CD4-positive, alpha-beta memory T cell (primary cell): ENCODE measurements at regions not wholly inside any gene's neighbourhood (a gene's known extent, or its start where the extent isn't known, plus 50 kb on each side); places are given as distances from the start of the nearest gene placed in this dataset.

Experiments used
- CTCF ChIA-PET: fragments of 350-600 bp; sonication (Branson Sonifier 250); formaldehyde crosslinking; loops from one replicate; lab custom pipeline; 2021; ENCODE audit warnings: inconsistent platforms; ENCODE audit not compliant: partially characterized antibody; lab: Charles Lee
- POLR2A ChIA-PET: fragments of 350-600 bp; sonication (Branson Sonifier 250); formaldehyde crosslinking; loops from one replicate; lab custom pipeline; 2021; ENCODE audit not compliant: partially characterized antibody; lab: Charles Lee
- DNase-seq, 5 donors: peaks; one replicate each; pipeline versions ENCODE4 v3.0.0 to v3.0.0-alpha.2; 2020 to 2022; ENCODE audit warnings: mixed read lengths in 1 of 5
- H3K27ac ChIP-seq: one replicate; pipeline ENCODE4 v1.7.0; 2013; ENCODE audit warnings: low read depth, low read length
- H3K27me3 ChIP-seq: 2 replicates; pipeline ENCODE4 v1.7.0; 2013; ENCODE audit warnings: mild to moderate bottlenecking, low read length, moderate library complexity; ENCODE audit not compliant: insufficient read depth
- H3K36me3 ChIP-seq: 2 replicates; pipeline ENCODE4 v1.7.0; 2013; ENCODE audit warnings: mild to moderate bottlenecking, low read length, moderate library complexity; ENCODE audit not compliant: insufficient read depth
- H3K4me1 ChIP-seq: 2 replicates; pipeline ENCODE4 v1.7.0; 2013; ENCODE audit warnings: mild to moderate bottlenecking, low read length, moderate library complexity; ENCODE audit not compliant: insufficient read depth
- H3K4me3 ChIP-seq, 2 donors: one replicate each; pipeline ENCODE4 v1.7.0; 2013; ENCODE audit warnings: low read length in 2 of 2, mild to moderate bottlenecking in 1 of 2
- H3K9me3 ChIP-seq, 2 donors: one replicate each; pipeline ENCODE4 v1.7.0; 2013; ENCODE audit warnings: low read length in 2 of 2, control low read depth in 1 of 2; ENCODE audit not compliant: control insufficient read depth in 1 of 2
- H3K27ac Mint-ChIP-seq, 7 donors: one replicate each; pipeline ENCODE4 v1.8.0; 2020 to 2021; ENCODE audit warnings: mixed read lengths in 7 of 7, mild to moderate bottlenecking in 6 of 7, inconsistent platforms in 3 of 7, moderate library complexity in 3 of 7
- H3K27me3 Mint-ChIP-seq, 2 donors: one replicate each; pipeline ENCODE4 v1.8.0; 2020 to 2021; ENCODE audit warnings: mixed read lengths in 2 of 2
- H3K36me3 Mint-ChIP-seq, 2 donors: one replicate each; pipeline ENCODE4 v1.8.0; 2020 to 2021; ENCODE audit warnings: mixed read lengths in 2 of 2, inconsistent platforms in 1 of 2, mild to moderate bottlenecking in 1 of 2
- H3K4me1 Mint-ChIP-seq, 4 donors: one replicate each; pipeline ENCODE4 v1.8.0; 2020 to 2021; ENCODE audit warnings: mixed read lengths in 4 of 4, mild to moderate bottlenecking in 1 of 4
- H3K4me3 Mint-ChIP-seq, 8 donors: one replicate each; pipeline ENCODE4 v1.8.0; 2020 to 2021; ENCODE audit warnings: mixed read lengths in 8 of 8, mild to moderate bottlenecking in 7 of 8, moderate library complexity in 6 of 8, inconsistent platforms in 3 of 8
- H3K9me3 Mint-ChIP-seq, 8 donors: one replicate each; pipeline ENCODE4 v1.8.0; 2020 to 2021; ENCODE audit warnings: mixed read lengths in 8 of 8, mild to moderate bottlenecking in 5 of 8, inconsistent platforms in 3 of 8, moderate library complexity in 1 of 8
- intact Hi-C: fragments of 100-400 bp; cut with micrococcal nuclease; formaldehyde crosslinking; loops from one replicate; pipeline ENCODE4 v1.15.1; 2023

GRCh38 chr1:216807696-216808095 is 84.5 kb upstream of the ESRRG start:
- no peak overlapping the region for H3K4me3 ChIP-seq
- H3K27me3 ChIP-seq, result no peaks in the 10 kb centered on the region
- no peak overlapping the region for H3K4me3 Mint-ChIP-seq
- peaks cover 0 to 6% (median 3%) of the 10 kb centered on the region in 8 donors for H3K9me3 Mint-ChIP-seq
- H3K27ac ChIP-seq, result no peak overlapping the region
- intact Hi-C loops, result no loop called here
- no peak for DNase-seq
- no peaks in the 10 kb centered on the region for H3K36me3 ChIP-seq
- H3K27ac Mint-ChIP-seq, result no peak overlapping the region
- no peaks in the 10 kb centered on the region for H3K36me3 Mint-ChIP-seq
- no peaks in the 10 kb centered on the region for H3K9me3 ChIP-seq
- ChIA-PET CTCF (no interaction called here), POLR2A (no interaction called here)
- H3K27me3 Mint-ChIP-seq, result no peaks in the 10 kb centered on the region
- H3K4me1 ChIP-seq, result no peaks in the 10 kb centered on the region
- H3K4me1 Mint-ChIP-seq, result no peaks in the 10 kb centered on the region

GRCh38 chr1:216805953-216806352 is 82.7 kb upstream of the ESRRG start:
- Histone ChIP-seq H3K4me1 (no peaks in the 10 kb centered on the region), H3K4me3 (no peak overlapping the region), H3K36me3 (no peaks in the 10 kb centered on the region), H3K27ac (no peak overlapping the region), H3K27me3 (no peaks in the 10 kb centered on the region), H3K9me3 (no peaks in the 10 kb centered on the region)
- POLR2A ChIA-PET, result no interaction called here
- Mint-ChIP-seq H3K4me3 (no peak overlapping the region), H3K27ac (no peak overlapping the region), H3K27me3 (no peaks in the 10 kb centered on the region), H3K4me1 (no peaks in the 10 kb centered on the region), H3K9me3 (peaks cover 2 to 5% (median 4%) of the 10 kb centered on the region in 8 donors), H3K36me3 (no peaks in the 10 kb centered on the region)
- CTCF ChIA-PET, result no interaction called here
- intact Hi-C loops, result no loop called here
- DNase-seq, result no peak

DNA sequence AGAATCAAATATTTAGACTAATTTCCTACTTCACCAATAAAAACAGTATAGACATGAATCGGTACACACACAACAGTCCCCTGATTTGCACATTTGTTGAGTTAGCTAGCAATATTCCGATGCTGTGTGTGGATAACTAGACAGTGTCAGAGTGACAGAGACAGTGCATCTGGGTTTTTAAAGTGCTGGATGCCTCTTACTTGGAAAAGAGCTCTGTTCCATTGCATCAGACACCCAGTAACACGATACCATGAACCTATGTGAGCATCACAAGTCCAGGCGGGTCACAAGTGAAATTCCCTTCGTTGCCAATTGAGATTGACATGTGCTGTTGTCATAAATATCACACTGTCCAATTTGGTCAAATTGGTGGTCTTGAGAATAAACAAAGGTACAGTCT is 82.0 kb upstream of the ESRRG start:
- POLR2A ChIA-PET, result no interaction called here
- Mint-ChIP-seq H3K36me3 (no peaks in the 10 kb centered on the region), H3K4me1 (no peaks in the 10 kb centered on the region), H3K27me3 (no peaks in the 10 kb centered on the region), H3K4me3 (no peak overlapping the region), H3K27ac (no peak overlapping the region), H3K9me3 (peaks cover 2 to 5% (median 4%) of the 10 kb centered on the region in 8 donors)
- intact Hi-C loops, result no loop called here
- Histone ChIP-seq H3K27ac (no peak overlapping the region), H3K4me3 (no peak overlapping the region), H3K9me3 (no peaks in the 10 kb centered on the region), H3K4me1 (no peaks in the 10 kb centered on the region), H3K27me3 (no peaks in the 10 kb centered on the region), H3K36me3 (no peaks in the 10 kb centered on the region)
- CTCF ChIA-PET, result no interaction called here
- DNase-seq, result no peak

GRCh38 chr1:216804111-216804510 is 80.9 kb upstream of the ESRRG start:
- no peak overlapping the region for H3K27ac ChIP-seq
- Mint-ChIP-seq H3K27me3 (no peaks in the 10 kb centered on the region), H3K36me3 (no peaks in the 10 kb centered on the region), H3K9me3 (peaks cover 2 to 7% (median 4%) of the 10 kb centered on the region in 8 donors), H3K4me1 (no peaks in the 10 kb centered on the region), H3K4me3 (no peak overlapping the region), H3K27ac (no peak overlapping the region)
- DNase-seq, result no peak
- intact Hi-C loops, result no loop called here
- ChIA-PET CTCF (no interaction called here), POLR2A (no interaction called here)
- H3K4me3 ChIP-seq, result no peak overlapping the region
- no peaks in the 10 kb centered on the region for H3K9me3 ChIP-seq
- H3K27me3 ChIP-seq, result no peaks in the 10 kb centered on the region
- no peaks in the 10 kb centered on the region for H3K36me3 ChIP-seq
- H3K4me1 ChIP-seq, result no peaks in the 10 kb centered on the region

DNA sequence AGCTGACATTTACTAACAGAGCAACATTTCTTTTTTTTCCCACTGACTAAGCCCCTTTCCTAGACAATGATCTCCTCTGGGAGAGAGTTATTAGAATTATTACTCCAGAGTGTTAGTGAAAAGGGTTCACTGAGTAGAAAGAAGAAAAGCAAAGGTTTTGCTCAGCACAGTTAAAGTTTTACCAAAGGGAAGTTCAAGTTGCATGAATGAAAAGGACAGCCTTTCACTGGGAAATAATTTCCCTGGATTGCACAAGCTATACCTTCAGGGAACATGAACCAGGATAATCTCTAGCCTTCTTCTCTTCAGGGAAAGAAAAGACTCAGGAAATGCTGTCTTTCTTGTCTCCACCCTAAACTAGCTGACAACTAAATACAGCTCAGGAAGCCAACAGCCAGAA is 71.4 kb upstream of the ESRRG start:
- no peaks in the 10 kb centered on the region for H3K9me3 ChIP-seq
- intact Hi-C loops, result no loop called here
- H3K27me3 ChIP-seq, result no peaks in the 10 kb centered on the region
- no peaks in the 10 kb centered on the region for H3K4me1 ChIP-seq
- ChIA-PET CTCF (no interaction called here), POLR2A (no interaction called here)
- Mint-ChIP-seq H3K27me3 (no peaks in the 10 kb centered on the region), H3K27ac (no peak overlapping the region), H3K36me3 (no peaks in the 10 kb centered on the region), H3K9me3 (peaks cover 0 to 13% (median 5%) of the 10 kb centered on the region in 8 donors), H3K4me3 (no peak overlapping the region), H3K4me1 (no peaks in the 10 kb centered on the region)
- H3K36me3 ChIP-seq, result no peaks in the 10 kb centered on the region
- no peak overlapping the region for H3K4me3 ChIP-seq
- no peak overlapping the region for H3K27ac ChIP-seq
- no peak for DNase-seq

- Mint-ChIP-seq H3K4me3 (no peak overlapping the region), H3K27ac (no peak overlapping the region), H3K27me3 (no peaks in the 10 kb centered on the region), H3K9me3 (peaks cover 0 to 13% (median 5%) of the 10 kb centered on the region in 8 donors), H3K36me3 (no peaks in the 10 kb centered on the region), H3K4me1 (no peaks in the 10 kb centered on the region)
- H3K4me3 ChIP-seq, result no peak overlapping the region
- POLR2A ChIA-PET, result no interaction called here
- no peaks in the 10 kb centered on the region for H3K4me1 ChIP-seq
- H3K36me3 ChIP-seq, result no peaks in the 10 kb centered on the region
- no peaks in the 10 kb centered on the region for H3K27me3 ChIP-seq
- no peak for DNase-seq
- no peaks in the 10 kb centered on the region for H3K9me3 ChIP-seq
- no peak overlapping the region for H3K27ac ChIP-seq
- intact Hi-C loops, result no loop called here
- CTCF ChIA-PET, result no interaction called here
Observed at GRCh38 chr1:216793973-216794372, 70.7 kb upstream of the ESRRG start.

- H3K27ac Mint-ChIP-seq, result no peak overlapping the region
- no peaks in the 10 kb centered on the region for H3K36me3 ChIP-seq
- POLR2A ChIA-PET, result no interaction called here
- H3K36me3 Mint-ChIP-seq, result no peaks in the 10 kb centered on the region
- no peaks in the 10 kb centered on the region for H3K4me1 Mint-ChIP-seq
- no peak overlapping the region for H3K4me3 Mint-ChIP-seq
- H3K9me3 Mint-ChIP-seq, result peaks cover 0 to 12% (median 5%) of the 10 kb centered on the region in 8 donors
- no peaks in the 10 kb centered on the region for H3K9me3 ChIP-seq
- H3K4me3 ChIP-seq, result no peak overlapping the region
- intact Hi-C loops, result no loop called here
- H3K27me3 Mint-ChIP-seq, result no peaks in the 10 kb centered on the region
- H3K4me1 ChIP-seq, result no peaks in the 10 kb centered on the region
- no peak overlapping the region for H3K27ac ChIP-seq
- no peaks in the 10 kb centered on the region for H3K27me3 ChIP-seq
- DNase-seq, result no peak
- CTCF ChIA-PET, result no interaction called here
Observed at GRCh38 chr1:216793303-216793702, 70.1 kb upstream of the ESRRG start.

DNA sequence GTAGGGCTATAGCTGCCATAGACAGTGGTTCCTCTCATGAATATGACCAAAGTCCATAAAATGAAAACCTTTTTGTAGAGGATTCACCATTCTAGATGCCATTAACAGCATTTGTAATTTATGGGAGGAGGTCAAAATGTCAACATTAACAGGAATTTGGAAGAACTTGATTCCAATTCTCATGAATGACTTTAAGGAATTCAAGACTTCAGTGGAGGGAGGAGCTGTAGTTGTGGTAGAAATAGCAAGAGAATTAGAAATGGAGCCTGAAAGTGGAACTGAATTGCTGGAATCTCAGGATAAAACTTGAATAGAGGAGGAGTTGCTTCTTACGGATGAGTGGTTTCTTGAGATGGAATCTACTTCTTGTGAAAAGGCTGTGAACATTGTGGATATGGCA is 65.4 kb upstream of the ESRRG start:
- ChIA-PET CTCF (no interaction called here), POLR2A (no interaction called here)
- Mint-ChIP-seq H3K36me3 (no peaks in the 10 kb centered on the region), H3K4me3 (no peak overlapping the region), H3K9me3 (peaks cover 0 to 13% (median under 1%) of the 10 kb centered on the region in 8 donors), H3K4me1 (no peaks in the 10 kb centered on the region), H3K27me3 (no peaks in the 10 kb centered on the region), H3K27ac (no peak overlapping the region)
- no peaks in the 10 kb centered on the region for H3K4me1 ChIP-seq
- DNase-seq, result no peak
- H3K27me3 ChIP-seq, result no peaks in the 10 kb centered on the region
- no peak overlapping the region for H3K27ac ChIP-seq
- H3K4me3 ChIP-seq, result no peak overlapping the region
- H3K36me3 ChIP-seq, result no peaks in the 10 kb centered on the region
- intact Hi-C loops, result no loop called here
- H3K9me3 ChIP-seq, result no peaks in the 10 kb centered on the region
